ENCODE measurements at regions not wholly inside any gene's neighbourhood (a gene's known extent, or its start where the extent isn't known, plus 50 kb on each side); places are given as distances from the start of the nearest gene placed in this dataset.

DNA sequence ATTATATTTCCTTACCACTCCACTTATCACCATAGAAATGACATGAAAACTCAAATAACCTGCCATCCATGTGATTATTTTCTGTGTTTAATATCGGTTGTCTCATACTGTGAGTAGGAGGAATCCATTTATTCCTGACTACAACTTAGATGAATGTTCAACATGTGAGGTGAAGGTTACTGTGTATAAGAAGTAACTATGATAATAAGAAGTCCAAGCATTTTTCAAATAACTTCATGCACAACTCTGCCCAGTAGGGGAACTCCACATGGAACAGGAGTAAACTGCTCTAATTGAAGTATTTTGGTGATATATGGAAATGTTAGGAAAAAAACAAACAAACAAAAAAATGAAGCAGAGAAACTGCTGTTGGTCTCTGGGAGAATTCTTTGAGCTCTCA lies 447.5 kb upstream of the GRIN3A start:
- TF ChIP-seq, protein P1, sequence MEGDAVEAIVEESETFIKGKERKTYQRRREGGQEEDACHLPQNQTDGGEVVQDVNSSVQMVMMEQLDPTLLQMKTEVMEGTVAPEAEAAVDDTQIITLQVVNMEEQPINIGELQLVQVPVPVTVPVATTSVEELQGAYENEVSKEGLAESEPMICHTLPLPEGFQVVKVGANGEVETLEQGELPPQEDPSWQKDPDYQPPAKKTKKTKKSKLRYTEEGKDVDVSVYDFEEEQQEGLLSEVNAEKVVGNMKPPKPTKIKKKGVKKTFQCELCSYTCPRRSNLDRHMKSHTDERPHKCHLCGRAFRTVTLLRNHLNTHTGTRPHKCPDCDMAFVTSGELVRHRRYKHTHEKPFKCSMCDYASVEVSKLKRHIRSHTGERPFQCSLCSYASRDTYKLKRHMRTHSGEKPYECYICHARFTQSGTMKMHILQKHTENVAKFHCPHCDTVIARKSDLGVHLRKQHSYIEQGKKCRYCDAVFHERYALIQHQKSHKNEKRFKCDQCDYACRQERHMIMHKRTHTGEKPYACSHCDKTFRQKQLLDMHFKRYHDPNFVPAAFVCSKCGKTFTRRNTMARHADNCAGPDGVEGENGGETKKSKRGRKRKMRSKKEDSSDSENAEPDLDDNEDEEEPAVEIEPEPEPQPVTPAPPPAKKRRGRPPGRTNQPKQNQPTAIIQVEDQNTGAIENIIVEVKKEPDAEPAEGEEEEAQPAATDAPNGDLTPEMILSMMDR (CRISPR knock-in tag; IDR thresholded peaks at IDR 0.05), result no peak
- TF ChIP-seq NR3C1 (CRISPR knock-in tag; IDR thresholded peaks at IDR 0.05) (no peak), CBX1 (IDR thresholded peaks at IDR 0.05; ENCODE audit: low read depth) (no peak), MZF1 (CRISPR knock-in tag; IDR thresholded peaks at IDR 0.05; ENCODE audit: borderline replicate concordance) (no peak), KMT2B (CRISPR knock-in tag; IDR thresholded peaks at IDR 0.05) (no peak), ZNF281 (CRISPR knock-in tag; IDR thresholded peaks at IDR 0.05; ENCODE audit: borderline replicate concordance) (no peak), SP1 (IDR thresholded peaks at IDR 0.05) (no peak), SP1 (CRISPR knock-in tag; IDR thresholded peaks at IDR 0.05) (no peak), SRF (IDR thresholded peaks at IDR 0.05; ENCODE audit: low read depth, low read length) (no peak)

Data from HepG2 (cell line).